ENCODE measurements at regions not wholly inside any gene's neighbourhood (a gene's known extent, or its start where the extent isn't known, plus 50 kb on each side); places are given as distances from the start of the nearest gene placed in this dataset.

- Histone ChIP-seq H3K27me3 (ENCODE audit: control insufficient read depth, insufficient read depth, low read length) (no peaks in the 10 kb centered on the region), H3K36me3 (ENCODE audit: control insufficient read depth, insufficient read depth, low read length) (no peaks in the 10 kb centered on the region), H3K4me3 (ENCODE audit: low read depth, low read length) (no peak overlapping the region)
- no peak for TF ChIP-seq CTCF (IDR thresholded peaks at IDR 0.05; ENCODE audit: insufficient read depth, low read length, poor library complexity, severe bottlenecking)
- DNase-seq (ENCODE audit: low read depth) = no peak
Observed at GRCh38 chr10:128296253-128297007, 170.2 kb upstream of the MKI67 start.

- TF ChIP-seq CTCF (IDR thresholded peaks at IDR 0.05; ENCODE audit: insufficient read depth, low read length, poor library complexity, severe bottlenecking) = no peak
- H3K4me3 ChIP-seq (ENCODE audit: low read depth, low read length) = no peak overlapping the region
- no peaks in the 10 kb centered on the region for H3K27me3 ChIP-seq (ENCODE audit: control insufficient read depth, insufficient read depth, low read length)
- DNase-seq (ENCODE audit: low read depth) = no peak
- no peaks in the 10 kb centered on the region for H3K36me3 ChIP-seq (ENCODE audit: control insufficient read depth, insufficient read depth, low read length)
Observed at GRCh38 chr10:128297709-128298378, 171.6 kb upstream of the MKI67 start.

GRCh38 chr10:128298587-128298986 is 172.4 kb upstream of the MKI67 start:
- Histone ChIP-seq H3K36me3 (ENCODE audit: control insufficient read depth, insufficient read depth, low read length) (no peaks in the 10 kb centered on the region), H3K4me3 (ENCODE audit: low read depth, low read length) (no peak overlapping the region), H3K27me3 (ENCODE audit: control insufficient read depth, insufficient read depth, low read length) (no peaks in the 10 kb centered on the region)
- no peak for TF ChIP-seq CTCF (IDR thresholded peaks at IDR 0.05; ENCODE audit: insufficient read depth, low read length, poor library complexity, severe bottlenecking)
- no peak for DNase-seq (ENCODE audit: low read depth)

GRCh38 chr10:128300290-128300824 is 174.1 kb upstream of the MKI67 start:
- Histone ChIP-seq H3K36me3 (ENCODE audit: control insufficient read depth, insufficient read depth, low read length) (no peaks in the 10 kb centered on the region), H3K27me3 (ENCODE audit: control insufficient read depth, insufficient read depth, low read length) (no peaks in the 10 kb centered on the region), H3K4me3 (ENCODE audit: low read depth, low read length) (no peak overlapping the region)
- DNase-seq (ENCODE audit: low read depth) = no peak
- no peak for TF ChIP-seq CTCF (IDR thresholded peaks at IDR 0.05; ENCODE audit: insufficient read depth, low read length, poor library complexity, severe bottlenecking)

- Histone ChIP-seq H3K27me3 (ENCODE audit: control insufficient read depth, insufficient read depth, low read length) (no peaks in the 10 kb centered on the region), H3K4me3 (ENCODE audit: low read depth, low read length) (no peak overlapping the region), H3K36me3 (ENCODE audit: control insufficient read depth, insufficient read depth, low read length) (no peaks in the 10 kb centered on the region)
- no peak for DNase-seq (ENCODE audit: low read depth)
- no peak for TF ChIP-seq CTCF (IDR thresholded peaks at IDR 0.05; ENCODE audit: insufficient read depth, low read length, poor library complexity, severe bottlenecking)
Observed at GRCh38 chr10:128301051-128301450, 174.8 kb upstream of the MKI67 start.

Data from kidney epithelial cell (primary cell).